Glutamatergic neuron (in vitro differentiated cells): ENCODE measurements at regions not wholly inside any gene's neighbourhood (a gene's known extent, or its start where the extent isn't known, plus 50 kb on each side); places are given as distances from the start of the nearest gene placed in this dataset.
"Not testable (repeated sequence)": the region's sequence is repeated elsewhere in the genome, so short reads cannot be mapped to it uniquely, and the experiment has no call there.

Experiments
- DNase-seq: peaks from one replicate; pipeline ENCODE4 v3.0.0; 2022
- H3K27ac Mint-ChIP-seq: one replicate; pipeline ENCODE4 v1.8.0; 2020; ENCODE audit warnings: mild to moderate bottlenecking, mixed read lengths, inconsistent platforms; ENCODE audit not compliant: unreplicated experiment
- H3K27me3 Mint-ChIP-seq: one replicate; pipeline ENCODE4 v1.8.0; 2020; ENCODE audit warnings: mild to moderate bottlenecking, moderate library complexity, mixed read lengths, inconsistent platforms; ENCODE audit not compliant: unreplicated experiment
- H3K36me3 Mint-ChIP-seq: one replicate; pipeline ENCODE4 v1.8.0; 2020; ENCODE audit warnings: mild to moderate bottlenecking, mixed read lengths, inconsistent platforms; ENCODE audit not compliant: unreplicated experiment
- H3K4me1 Mint-ChIP-seq: one replicate; pipeline ENCODE4 v1.8.0; 2020; ENCODE audit warnings: mild to moderate bottlenecking, low read depth, mixed read lengths, inconsistent platforms; ENCODE audit not compliant: unreplicated experiment
- H3K4me3 Mint-ChIP-seq: one replicate; pipeline ENCODE4 v1.8.0; 2020; ENCODE audit warnings: mild to moderate bottlenecking, mixed read lengths, inconsistent platforms; ENCODE audit not compliant: unreplicated experiment
- H3K9me3 Mint-ChIP-seq: one replicate; pipeline ENCODE4 v1.8.0; 2020; ENCODE audit warnings: mild to moderate bottlenecking, moderate library complexity, mixed read lengths, inconsistent platforms; ENCODE audit not compliant: unreplicated experiment
- TF ChIP-seq, protein P1 (sequence below): fragments of 200-600 bp; sonication (generic); IDR thresholded peaks from one replicate; pipeline ENCODE4 v1.5.0; 2021; ENCODE audit not compliant: partially characterized antibody, unreplicated experiment

DNA sequence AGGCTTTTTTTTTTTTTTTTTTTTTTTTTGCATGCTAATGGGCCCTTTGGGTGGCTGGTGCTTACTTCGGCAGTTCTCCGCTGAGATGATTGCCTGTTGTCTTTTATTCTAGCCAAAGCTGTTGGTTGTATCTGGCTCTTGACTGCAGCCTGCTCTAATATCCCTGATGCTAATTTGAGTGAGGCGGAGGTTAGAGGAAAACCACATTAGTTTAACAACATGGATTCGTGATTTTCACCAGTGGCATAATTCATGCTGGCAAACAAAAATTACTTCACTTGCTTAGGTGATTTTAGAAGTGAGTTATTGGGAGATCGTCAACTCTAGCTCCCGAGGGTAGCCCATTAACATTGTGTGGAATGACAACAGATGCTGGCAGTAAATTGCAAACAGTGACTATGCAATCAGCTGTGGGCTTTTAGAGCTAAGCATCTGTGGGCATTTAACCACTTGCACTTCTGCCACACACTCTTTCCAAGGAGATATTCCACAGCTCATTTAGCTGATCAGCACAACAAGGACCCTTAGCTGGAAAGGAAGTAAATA, 97.6 kb upstream of the ZDHHC17 start:
- H3K9me3 Mint-ChIP-seq = peaks cover 20% of the 10 kb centered on the region
- TF ChIP-seq, protein P1, sequence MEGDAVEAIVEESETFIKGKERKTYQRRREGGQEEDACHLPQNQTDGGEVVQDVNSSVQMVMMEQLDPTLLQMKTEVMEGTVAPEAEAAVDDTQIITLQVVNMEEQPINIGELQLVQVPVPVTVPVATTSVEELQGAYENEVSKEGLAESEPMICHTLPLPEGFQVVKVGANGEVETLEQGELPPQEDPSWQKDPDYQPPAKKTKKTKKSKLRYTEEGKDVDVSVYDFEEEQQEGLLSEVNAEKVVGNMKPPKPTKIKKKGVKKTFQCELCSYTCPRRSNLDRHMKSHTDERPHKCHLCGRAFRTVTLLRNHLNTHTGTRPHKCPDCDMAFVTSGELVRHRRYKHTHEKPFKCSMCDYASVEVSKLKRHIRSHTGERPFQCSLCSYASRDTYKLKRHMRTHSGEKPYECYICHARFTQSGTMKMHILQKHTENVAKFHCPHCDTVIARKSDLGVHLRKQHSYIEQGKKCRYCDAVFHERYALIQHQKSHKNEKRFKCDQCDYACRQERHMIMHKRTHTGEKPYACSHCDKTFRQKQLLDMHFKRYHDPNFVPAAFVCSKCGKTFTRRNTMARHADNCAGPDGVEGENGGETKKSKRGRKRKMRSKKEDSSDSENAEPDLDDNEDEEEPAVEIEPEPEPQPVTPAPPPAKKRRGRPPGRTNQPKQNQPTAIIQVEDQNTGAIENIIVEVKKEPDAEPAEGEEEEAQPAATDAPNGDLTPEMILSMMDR = no peak
- H3K4me1 Mint-ChIP-seq = peaks cover 38% of the 10 kb centered on the region
- H3K36me3 Mint-ChIP-seq = peaks cover 6% of the 10 kb centered on the region
- peak; percentile 27 for DNase-seq
- peak overlapping the region; percentile 75 for H3K4me3 Mint-ChIP-seq
- peaks cover 12% of the 10 kb centered on the region for H3K27me3 Mint-ChIP-seq
- peak overlapping the region; percentile 99 for H3K27ac Mint-ChIP-seq

DNA sequence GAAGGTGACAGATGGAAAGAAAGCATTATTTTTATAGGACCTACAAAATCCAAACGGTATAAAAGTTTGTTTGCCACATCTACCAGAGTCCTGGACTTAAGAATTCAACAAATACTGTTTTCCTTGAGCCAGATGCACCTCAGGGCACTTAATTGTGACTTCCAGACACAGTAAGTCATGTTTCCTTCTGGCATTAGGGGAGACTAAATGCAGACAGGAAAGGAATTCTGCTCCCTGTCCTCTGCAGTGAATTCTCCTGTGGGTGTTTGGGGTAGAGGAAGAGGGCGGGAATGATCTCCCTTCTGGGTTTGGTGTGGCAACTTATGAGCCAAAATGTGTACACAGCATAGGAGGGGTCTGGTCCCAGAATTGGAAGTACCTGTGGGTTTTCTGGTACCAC, 93.9 kb upstream of the ZDHHC17 start:
- Mint-ChIP-seq H3K4me1 (peaks cover 34% of the 10 kb centered on the region), H3K27me3 (peaks cover 12% of the 10 kb centered on the region), H3K9me3 (peaks cover 20% of the 10 kb centered on the region), H3K4me3 (no peak overlapping the region), H3K27ac (peak overlapping the region; percentile 64), H3K36me3 (peaks cover 6% of the 10 kb centered on the region)
- no peak for DNase-seq
- TF ChIP-seq, protein P1 = no peak

- H3K4me3 Mint-ChIP-seq = no peak overlapping the region
- TF ChIP-seq, protein P1 = no peak
- no peak overlapping the region for H3K27ac Mint-ChIP-seq
- DNase-seq = no peak
- H3K27me3 Mint-ChIP-seq = peaks cover 9% of the 10 kb centered on the region
- peaks cover 15% of the 10 kb centered on the region for H3K9me3 Mint-ChIP-seq
- peaks cover 27% of the 10 kb centered on the region for H3K4me1 Mint-ChIP-seq
- H3K36me3 Mint-ChIP-seq = peaks cover 6% of the 10 kb centered on the region
These were observed 93.1 kb upstream of the ZDHHC17 start for GRCh38 chr12:76670776-76671175.

GRCh38 chr12:76674669-76675315, 89.1 kb upstream of the ZDHHC17 start:
- no peak for DNase-seq
- Mint-ChIP-seq H3K36me3 (no peaks in the 10 kb centered on the region), H3K9me3 (peaks cover 3% of the 10 kb centered on the region), H3K4me1 (peaks cover 3% of the 10 kb centered on the region), H3K27me3 (peaks cover 2% of the 10 kb centered on the region), H3K4me3 (no peak overlapping the region), H3K27ac (no peak overlapping the region)
- TF ChIP-seq, protein P1 = no peak

GRCh38 chr12:76676261-76676660, 87.7 kb upstream of the ZDHHC17 start:
- H3K4me1 Mint-ChIP-seq, DNase-seq, H3K27ac Mint-ChIP-seq, H3K36me3 Mint-ChIP-seq, H3K27me3 Mint-ChIP-seq, H3K9me3 Mint-ChIP-seq, H3K4me3 Mint-ChIP-seq: not testable (repeated sequence)
